Hepatocyte (in vitro differentiated cells): ENCODE measurements at regions not wholly inside any gene's neighbourhood (a gene's known extent, or its start where the extent isn't known, plus 50 kb on each side); places are given as distances from the start of the nearest gene placed in this dataset.

Source experiments
- CTCF ChIP-seq: fragments of 200-600 bp; sonication (generic); IDR thresholded peaks from 2 replicates; pipeline ENCODE4 v1.5.1; 2016; ENCODE audit warnings: antibody characterized with exemption, mild to moderate bottlenecking; ENCODE audit not compliant: poor library complexity
- EZH2 ChIP-seq: fragments of 200-600 bp; sonication (generic); IDR thresholded peaks from 2 replicates; pipeline ENCODE4 v1.6.1; 2016; ENCODE audit warnings: antibody characterized with exemption, mild to moderate bottlenecking, borderline replicate concordance
- EZH2phosphoT487 ChIP-seq: fragments of 200-600 bp; sonication (generic); IDR thresholded peaks from one replicate; pipeline ENCODE4 v1.6.1; 2018; ENCODE audit warnings: antibody characterized with exemption, mild to moderate bottlenecking, low read depth, moderate library complexity; ENCODE audit not compliant: unreplicated experiment, severe bottlenecking

GRCh38 chr14:106038263-106038662 lies 511.9 kb downstream of the TMEM121 start:
- TF ChIP-seq CTCF (no peak), EZH2 (no peak), EZH2phosphoT487 (no peak)
